Fibroblast of gingiva (primary cell): ENCODE measurements at regions not wholly inside any gene's neighbourhood (a gene's known extent, or its start where the extent isn't known, plus 50 kb on each side); places are given as distances from the start of the nearest gene placed in this dataset.

Source experiments
- DNase-seq: peaks from one replicate; pipeline ENCODE4 v3.0.0-alpha.2; 2011; ENCODE audit warnings: low read depth

DNA sequence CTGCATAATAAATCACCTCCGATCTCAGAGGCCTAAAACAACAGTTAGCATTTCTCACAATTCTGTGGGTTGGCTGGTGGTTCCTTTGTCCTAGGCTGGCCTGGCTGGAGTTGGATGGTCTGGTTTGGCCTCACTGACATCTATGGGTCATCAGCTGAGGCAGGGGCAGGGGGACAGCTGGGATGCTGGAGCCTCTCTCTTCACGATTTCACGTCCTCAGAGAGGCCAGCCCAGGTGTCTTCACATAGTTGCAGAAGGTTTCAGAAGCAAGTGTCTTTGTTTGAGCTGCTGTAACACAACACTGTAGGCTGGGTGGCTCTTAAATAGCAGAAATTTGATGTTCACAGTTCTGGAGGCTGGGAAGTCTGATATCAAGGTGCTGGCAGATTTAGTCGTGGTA is 155.5 kb upstream of the CACNA1E start:
- no peak for DNase-seq

DNA sequence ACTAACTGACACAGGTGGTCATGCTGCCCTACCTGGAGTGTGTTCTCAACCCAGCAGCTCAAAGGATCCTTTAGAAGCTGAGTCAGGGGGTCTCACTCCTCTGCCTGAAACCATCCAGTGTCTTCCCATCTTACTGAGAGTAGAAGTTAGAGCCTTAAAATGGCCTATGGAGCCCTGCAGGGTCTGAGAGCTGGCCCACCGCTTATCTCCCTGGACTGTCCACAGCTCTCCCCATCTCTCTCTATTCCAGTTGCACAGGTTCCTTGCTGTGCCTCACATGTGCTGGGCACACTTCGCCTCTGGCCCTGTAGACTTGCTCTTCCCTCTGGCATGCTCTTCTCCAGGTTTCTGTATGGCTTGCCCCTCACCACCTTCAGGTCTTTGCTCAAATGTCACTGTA is 148.6 kb upstream of the CACNA1E start:
- DNase-seq: no peak

DNA sequence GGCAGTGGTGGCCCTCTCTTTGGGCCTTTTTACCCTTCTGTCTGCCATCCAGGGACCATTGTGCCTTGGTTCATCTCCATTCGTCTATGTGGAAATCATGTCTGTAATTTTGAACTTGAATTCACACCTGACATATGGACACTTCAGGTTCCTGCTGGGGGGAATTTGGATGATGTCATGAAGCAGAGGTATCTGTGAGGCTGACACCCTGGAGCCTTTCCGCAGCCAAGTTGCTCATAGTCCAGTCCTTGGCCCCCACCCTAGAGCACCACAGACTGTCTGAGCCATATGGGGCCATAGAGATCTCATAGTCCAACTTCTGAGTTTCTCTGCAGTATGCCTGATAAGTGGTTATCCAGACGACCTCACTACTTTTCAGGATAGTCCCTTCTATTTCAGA is 147.7 kb upstream of the CACNA1E start:
- DNase-seq: no peak

DNA sequence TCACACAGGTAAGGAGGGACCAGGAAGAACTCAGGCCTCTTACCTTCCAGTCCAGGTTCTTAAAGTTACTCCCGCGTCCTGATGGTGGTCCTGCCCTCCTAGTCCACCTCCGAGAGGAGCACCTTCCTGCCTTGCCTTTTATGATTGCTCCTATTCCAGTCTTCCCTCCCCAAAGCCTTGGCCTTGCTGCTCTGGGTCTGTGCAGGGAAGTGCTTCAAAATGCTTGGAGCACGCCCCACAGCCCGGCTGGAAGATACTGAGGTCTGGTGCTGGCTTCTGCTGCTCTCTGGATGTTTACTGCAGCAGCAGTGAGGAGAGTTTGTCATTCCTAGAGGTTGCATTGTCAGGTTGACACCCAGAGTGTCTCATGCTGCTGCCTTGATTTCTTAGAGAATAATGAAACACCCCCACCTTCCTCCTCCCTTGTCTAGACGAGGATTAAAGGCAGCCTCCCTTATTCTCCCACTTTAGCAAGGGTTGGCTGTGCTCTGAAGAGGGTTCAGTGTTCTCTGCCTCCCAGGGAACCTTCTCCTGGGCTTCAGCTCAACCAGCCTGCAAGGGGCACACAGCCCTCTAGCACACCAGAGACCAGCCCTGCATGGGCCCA is 142.2 kb upstream of the CACNA1E start:
- DNase-seq: no peak

DNA sequence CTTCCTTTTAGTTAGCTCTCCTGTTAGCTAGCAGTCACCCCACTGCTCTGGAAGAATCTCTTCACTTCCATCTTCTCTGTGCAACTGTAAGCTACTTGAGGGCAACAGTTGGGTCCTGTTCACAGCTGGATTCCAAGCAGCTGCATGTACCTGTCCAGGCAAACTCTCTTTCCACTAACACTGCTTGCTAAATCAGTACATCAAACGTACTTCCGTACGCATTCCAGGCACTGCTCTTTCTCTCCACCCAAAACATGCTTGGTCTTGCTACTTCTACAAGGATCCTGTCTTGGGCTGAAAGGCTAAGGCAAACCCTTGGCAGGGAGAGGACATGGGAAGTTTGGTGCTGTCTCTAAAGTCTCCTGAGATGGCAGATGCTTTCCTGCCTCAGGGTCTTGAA is 139.2 kb upstream of the CACNA1E start:
- DNase-seq: no peak

DNA sequence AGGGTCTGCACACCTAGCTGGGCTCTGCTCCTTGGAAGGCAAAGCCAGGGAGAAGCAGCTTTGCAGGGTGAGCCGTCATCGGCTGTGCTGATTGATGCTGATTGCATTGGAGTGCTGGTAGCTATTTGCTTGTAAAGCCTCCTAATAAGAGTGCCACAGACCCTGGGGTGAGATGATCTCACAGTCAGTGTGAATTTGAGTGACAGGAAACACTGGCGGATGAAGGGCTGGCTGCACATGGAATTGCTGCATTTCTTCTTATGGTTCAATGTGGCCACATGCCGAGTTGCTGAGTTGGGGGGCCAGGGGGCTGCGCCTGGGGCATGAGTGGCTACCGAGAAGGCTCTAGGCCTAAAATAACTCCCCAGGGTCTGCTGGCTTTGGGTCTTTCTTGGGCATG is 138.2 kb upstream of the CACNA1E start:
- DNase-seq: no peak

DNA sequence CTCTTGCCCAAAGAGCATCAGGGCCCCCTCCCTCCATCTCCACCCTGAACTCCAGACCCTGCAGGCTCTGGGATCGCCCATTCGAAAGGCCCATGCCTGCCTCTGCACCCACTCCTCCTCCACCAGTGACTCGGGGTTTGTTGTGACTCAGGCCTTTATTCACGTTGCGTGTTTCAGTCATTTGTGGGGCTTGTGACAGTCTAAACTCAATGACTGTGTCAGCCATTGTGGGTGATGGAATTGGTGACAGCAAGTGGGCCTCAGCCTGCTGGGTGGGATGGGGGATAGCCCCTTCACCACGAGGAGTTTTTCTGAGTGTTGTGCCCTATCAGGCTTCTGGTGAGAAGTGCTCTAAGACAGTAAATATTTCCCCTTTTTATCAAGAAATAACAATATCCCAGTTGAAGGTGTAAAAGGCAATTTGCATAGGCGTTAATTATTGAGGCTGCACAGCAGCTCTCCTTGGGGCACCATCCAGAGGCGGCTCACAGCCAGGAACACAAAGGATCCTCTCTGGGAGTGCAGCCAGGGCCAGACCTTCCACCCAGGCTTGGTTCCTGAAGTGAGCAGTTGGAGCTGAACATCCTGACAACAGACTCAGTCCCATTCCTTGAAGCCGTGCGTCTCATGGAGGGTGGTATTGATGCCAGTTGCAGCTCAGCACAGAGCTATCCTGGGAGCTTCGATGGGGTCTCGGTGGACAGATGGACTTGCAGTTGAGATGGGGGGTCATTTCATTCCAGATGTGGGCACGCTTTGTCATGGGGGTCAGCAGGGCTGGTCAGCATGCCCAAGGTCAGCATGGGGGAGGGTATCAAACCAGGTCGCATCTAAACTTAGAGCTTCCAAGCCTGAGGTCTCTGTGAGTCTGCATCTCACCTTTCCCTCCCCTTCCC is 135.6 kb upstream of the CACNA1E start:
- DNase-seq: no peak

DNA sequence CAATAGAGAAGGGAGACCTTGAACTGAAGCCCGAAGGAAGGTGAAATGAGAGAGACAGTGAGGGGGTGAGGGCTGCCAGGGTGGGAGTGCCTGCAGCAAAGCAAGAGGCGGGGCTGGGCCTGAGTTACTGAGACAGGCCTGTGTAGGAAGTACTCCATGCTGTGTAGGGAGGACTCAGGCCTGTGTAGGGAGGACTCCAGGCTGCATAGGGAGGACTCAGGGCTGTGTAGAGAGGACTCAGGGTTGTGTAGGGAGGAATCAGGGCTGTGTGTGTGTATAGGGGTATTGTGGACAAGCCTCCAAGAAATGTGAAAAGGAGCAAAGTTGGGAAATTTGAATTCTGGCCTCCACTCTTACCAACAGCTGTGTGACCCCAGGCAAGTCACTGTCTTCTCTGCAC is 133.8 kb upstream of the CACNA1E start:
- DNase-seq: no peak

DNA sequence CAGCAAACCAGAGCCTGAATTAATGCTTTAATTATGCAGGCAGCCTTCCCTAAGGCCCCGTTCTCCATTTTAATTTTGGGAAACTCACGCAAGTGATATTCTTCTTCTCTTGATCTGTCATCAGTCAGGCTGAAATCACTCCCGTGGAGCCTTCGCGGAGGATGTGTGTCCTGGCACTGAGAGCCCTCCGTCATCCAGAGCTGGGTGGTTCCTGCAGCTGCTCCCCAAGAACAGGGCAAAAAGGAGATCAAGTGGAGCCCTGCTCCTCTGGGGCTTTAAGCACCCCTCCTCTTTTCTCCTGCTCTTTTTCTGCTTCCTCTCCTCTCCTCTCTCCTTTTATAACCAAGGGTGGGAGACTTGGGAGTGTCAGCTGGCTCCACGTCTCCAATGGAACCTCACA is 133.2 kb upstream of the CACNA1E start:
- no peak for DNase-seq

DNA sequence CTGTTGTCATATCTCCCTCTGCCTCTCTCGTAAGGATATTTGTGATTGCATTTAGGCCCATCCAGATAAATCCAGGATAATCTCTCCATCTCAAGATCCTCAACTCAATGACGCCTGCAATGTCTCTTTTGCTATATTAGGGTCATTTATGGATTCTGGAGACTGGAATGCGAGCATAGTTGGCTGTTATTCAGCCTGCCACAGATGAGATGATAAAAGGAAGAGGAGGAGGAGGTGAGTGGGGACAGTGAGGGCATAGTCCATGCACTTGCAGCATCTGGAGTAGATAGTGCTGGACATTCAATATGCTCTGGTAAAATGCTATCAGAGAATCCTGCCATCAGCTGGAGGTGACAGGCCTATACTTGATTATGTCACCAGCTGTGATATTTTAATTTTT is 131.6 kb upstream of the CACNA1E start:
- no peak for DNase-seq

DNA sequence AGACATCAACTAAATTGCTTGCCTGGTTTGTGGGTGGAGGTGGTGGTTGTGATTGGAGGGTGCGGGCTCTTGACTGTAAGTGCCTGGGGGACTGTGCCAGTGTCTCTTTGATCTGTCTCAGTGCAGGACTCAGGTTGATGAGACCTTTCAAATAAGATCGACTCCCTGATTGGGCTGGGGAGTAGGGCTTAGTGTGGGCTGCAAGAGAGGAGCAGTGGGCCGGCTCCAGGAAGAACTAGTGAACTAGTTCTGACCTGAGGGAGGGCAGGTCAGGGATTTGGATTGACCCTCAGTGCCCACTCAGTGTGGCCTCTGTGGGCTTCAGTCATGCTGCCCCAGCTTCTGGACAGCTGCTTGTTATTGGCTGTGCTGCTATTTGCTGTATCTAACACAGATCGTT is 130.6 kb upstream of the CACNA1E start:
- DNase-seq: no peak

DNA sequence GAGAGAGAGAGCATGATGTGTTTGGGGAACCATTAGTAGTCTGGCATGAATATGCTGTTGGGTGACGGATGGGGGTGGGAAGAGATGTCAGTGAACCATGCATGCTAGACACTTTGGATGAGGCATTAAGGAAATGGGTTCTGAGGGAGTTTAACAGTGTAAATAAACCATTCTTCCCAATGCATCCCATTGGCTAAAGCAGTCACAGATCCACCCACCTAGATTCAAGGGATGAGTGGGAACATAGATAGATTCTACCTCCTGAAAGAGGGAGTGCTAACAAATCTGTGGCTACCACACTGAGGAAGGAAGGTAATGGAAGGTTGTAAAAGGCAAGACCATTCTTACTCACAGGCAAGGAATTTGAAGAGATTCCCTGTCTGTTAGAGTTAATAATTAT is 129.8 kb upstream of the CACNA1E start:
- no peak for DNase-seq

DNA sequence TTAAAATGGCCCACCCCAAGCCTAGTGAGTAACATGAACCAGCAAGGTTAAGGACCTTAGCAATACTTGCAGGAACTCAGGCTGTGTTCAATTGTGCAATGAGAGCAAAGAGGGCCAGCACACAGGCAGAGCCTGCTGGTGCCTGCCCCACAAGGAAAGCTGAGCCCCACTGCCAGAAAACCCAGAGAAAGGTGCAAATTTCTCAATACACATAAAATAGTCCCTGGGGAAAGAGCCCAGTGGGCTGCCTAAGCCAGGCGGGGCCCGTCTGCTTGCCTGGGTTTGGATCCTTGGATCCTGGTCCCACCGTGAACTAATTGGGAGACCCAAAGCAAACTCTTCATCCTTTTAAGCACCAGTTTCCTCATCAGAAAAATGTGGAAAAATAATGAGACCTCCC is 128.5 kb upstream of the CACNA1E start:
- DNase-seq: no peak

DNA sequence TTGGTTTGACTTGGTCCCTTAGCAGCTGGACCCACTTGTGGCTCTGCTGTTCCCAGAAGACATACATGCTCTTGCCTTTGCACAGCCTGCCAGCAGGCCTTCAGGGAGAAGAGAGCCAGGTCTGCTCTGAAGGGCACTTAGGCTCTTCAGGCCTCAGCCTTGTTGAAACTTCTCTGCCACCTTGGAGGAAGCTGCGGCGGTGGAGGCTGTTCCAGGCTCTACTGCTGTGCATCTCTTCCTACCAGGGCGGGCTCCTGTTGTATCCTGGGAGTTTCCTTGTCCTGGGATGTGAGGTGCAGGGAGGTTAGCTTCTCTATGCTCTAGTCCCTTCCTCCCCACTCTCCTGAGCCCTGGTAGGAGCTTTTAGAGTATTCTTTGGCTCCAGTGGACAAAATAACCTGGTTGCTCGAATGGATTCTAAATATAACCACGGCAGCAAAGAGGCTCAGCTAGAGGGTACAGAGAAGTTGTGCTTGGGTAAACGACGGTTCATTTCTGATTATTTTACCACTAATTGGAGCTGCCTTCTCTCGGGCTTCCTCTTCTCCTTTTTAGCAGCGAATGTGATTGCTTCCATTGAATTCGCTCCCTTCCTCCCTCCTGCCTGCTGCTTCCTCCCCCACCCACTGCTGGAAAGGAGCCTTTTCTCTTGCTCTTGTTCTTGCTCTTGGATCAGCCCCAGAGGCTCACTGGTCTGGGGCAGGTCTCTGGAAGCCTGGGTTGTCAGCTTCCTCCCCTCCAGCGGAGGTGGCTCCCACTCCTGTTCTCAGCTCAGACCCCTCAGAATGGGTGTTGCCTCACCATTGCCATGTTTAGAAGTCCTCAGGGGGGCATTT is 126.6 kb upstream of the CACNA1E start:
- DNase-seq: no peak

DNA sequence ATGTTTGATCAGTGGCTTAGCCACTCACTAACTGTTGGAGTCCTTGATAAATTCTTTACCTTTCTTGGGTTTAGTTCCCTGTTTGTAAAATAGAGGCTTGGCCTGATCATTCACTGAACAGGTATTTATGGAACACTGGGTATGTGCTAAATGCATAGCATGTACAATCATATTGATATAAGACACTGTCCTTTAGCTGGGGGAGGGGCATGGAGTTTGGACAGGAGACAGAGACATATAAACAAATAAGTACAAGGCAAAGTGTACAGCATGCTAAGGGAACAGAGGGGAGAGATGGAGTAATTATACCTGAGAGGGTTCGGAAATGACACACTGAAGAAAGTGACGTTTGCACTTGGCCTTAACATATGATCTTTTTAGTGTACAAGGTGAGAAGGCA is 124.3 kb upstream of the CACNA1E start:
- DNase-seq: no peak

DNA sequence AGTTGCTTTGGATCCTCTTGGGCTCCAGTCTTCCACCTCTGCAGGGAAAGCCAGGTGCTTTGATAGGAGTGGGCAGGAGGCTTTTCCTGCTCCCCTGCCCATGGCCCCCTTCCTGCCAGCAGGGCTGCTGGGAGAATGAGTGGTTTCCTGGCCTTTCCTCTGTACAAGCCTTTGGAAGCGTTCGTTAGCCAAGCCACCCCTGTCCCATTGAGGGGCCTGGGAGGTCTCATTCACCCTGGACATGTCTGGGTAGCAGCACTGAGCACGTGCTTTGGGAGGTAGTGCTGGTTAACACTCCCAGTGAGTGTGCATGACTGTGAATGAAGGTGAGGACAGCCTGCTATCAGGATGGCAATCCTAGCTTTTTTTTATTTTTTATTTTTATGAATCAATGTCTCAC is 118.5 kb upstream of the CACNA1E start:
- DNase-seq: no peak

DNA sequence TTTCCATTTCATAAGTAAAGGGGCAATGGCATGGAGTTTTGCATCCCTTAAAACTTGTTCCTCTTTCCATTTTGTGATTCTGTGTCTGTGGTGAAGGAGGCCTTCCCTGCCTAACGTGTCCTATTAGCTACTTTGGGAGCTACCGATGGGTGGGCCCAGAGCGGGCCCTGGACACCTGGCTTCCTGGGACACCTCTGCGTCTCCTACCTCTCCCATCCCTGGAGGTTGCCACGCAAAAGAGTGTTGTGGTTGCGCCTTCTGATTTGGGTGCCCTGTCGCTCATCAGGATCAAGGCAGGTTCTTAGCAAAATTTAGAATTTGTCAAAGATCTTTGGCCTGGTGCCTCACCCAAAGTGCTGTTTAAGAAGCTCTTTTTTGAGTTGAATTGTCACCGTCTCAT is 116.4 kb upstream of the CACNA1E start:
- no peak for DNase-seq

DNA sequence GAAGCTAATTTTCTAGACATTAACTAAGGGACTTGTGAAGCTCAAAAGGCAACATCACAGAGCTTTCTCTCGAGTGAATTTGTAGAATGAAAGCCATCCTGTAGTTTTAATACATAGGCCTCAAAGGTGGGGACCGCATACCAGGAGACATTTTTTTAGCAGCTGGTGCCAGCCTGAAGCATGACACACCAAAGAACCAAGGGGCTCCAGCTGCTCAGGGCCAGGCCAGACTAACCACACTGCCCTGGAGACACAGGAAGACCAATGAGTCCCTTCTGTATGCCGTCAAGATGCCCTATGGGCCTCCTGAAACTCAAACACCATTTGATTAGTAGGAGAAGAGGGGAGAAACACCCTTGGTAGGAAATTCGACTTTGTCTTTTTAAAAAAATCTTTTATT is 113.9 kb upstream of the CACNA1E start:
- DNase-seq: no peak

DNA sequence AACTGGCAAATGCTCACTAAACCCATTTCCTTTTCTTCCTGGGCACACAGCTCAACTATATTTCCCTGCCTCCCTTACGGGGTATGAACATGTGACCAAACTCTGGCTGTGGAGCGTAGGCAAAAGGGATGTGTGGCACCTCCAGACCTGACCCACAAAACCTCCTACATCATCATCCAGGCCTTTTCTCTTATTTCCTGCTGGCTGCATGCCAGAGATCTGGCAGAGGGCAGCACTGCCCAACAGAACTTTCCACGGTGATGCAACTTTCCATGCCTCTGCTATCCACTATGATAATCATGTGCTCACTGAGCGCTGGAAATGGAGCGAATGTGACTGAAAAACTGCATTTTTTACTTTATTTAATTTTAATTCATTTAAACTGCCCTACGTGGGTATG is 99.6 kb upstream of the CACNA1E start:
- no peak for DNase-seq

DNA sequence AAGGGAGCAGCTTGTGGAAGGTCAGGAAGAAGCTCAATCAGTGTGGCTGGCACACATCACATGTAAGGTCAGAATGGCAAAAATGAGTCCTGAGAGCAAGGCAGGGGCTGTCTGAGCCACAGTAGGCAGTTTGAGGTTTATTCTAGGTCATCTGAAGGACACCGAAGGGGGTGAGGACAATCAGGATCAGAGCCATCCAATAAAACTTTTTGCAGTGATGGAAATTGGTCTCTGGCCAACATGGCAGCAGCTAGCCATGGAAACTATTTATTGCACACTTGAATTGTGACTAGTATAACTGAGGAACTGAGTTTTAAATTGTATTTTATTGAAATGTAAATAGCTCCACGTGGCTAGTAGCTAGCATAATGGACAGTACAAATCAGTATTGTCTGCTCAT is 97.0 kb upstream of the CACNA1E start:
- DNase-seq: no peak

DNA sequence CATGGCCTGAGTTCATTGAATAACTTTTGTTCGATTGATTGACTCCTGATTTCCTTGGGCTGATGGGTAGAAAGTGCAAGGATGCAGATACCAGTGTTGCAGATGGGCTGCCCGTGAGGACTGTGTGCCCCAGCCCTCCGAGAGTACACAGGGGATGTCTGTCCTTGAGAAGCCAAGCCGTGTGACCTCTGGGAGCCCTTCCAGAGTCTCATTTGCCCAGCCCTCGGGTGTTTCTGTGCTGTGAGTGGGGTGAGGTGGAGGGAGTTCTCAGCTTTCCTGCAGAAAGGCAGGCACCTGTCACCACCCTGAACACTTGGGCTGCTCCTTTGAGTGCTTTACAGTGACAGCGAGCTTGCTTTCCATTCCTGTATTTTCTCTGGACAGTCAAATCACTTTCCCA is 96.4 kb upstream of the CACNA1E start:
- no peak for DNase-seq

DNA sequence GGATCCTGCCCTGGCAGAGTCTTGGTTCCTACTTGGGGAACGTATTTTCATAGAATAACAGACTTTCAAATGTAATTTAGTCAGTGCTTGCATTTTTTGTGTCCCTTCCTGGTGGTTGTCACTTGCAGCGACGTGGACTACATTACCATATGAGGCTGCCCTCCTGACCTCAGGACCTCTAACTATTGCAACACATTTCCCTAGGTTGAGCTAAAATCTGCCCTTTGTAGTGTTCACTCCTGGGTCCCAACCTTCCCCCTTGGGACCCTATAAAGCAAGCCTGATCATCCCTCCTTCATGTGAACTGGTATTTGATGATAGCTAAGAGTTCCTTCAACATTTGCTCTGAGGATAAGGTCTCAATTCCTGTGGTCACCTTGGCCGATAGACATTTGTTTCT is 95.6 kb upstream of the CACNA1E start:
- DNase-seq: no peak
